HEK293 (cell line): ENCODE measurements at regions not wholly inside any gene's neighbourhood (a gene's known extent, or its start where the extent isn't known, plus 50 kb on each side); places are given as distances from the start of the nearest gene placed in this dataset.
"Not testable (repeated sequence)": the region's sequence is repeated elsewhere in the genome, so short reads cannot be mapped to it uniquely, and the experiment has no call there.

Source experiments
- CTCF ChIA-PET: fragments of 350-600 bp; formaldehyde crosslinking; extraction: SDS; loops from one replicate; lab custom pipeline; 2021; ENCODE audit warnings: antibody characterized with exemption; lab: Yijun Ruan, JAX
- POLR2A ChIA-PET: fragments of 300-600 bp; formaldehyde crosslinking; extraction: SDS; loops from one replicate; lab custom pipeline; 2020; ENCODE audit warnings: antibody characterized with exemption, inconsistent platforms; lab: Yijun Ruan, JAX
- H3K27ac ChIP-seq: fragments of 200-500 bp; sonication (Bioruptor generic); 2 replicates; pipeline ENCODE4 v1.5.1; 2014; ENCODE audit warnings: low read depth, low read length, control low read depth, inconsistent platforms; ENCODE audit errors: extremely low read depth
- H3K36me3 ChIP-seq, 2 experiments: fragments of 200-500 bp in 1 of 2; sonication (Bioruptor generic) in 1 of 2; 1 replicate in 1 of 2; 2 replicates in 1 of 2; pipeline ENCODE4 v1.5.1; 2014 to 2017; ENCODE audit warnings: inconsistent platforms in 2 of 2, low read length in 2 of 2; ENCODE audit not compliant: control insufficient read depth in 2 of 2, insufficient read depth in 1 of 2
- H3K4me1 ChIP-seq: fragments of 200-500 bp; sonication (Bioruptor generic); 2 replicates; pipeline ENCODE4 v1.5.1; 2014; ENCODE audit warnings: mild to moderate bottlenecking, low read length, inconsistent platforms; ENCODE audit not compliant: control insufficient read depth, insufficient read depth
- H3K4me3 ChIP-seq: 2 replicates; pipeline ENCODE4 v1.5.1; 2011; ENCODE audit warnings: low read depth, mild to moderate bottlenecking, control low read depth, low read length, moderate library complexity
- H3K9me3 ChIP-seq: fragments of 200-500 bp; sonication (Bioruptor generic); 2 replicates; pipeline ENCODE4 v1.5.1; 2014; ENCODE audit warnings: low read depth, low read length, inconsistent platforms; ENCODE audit not compliant: control insufficient read depth, insufficient read depth
- MEIS1 ChIP-seq: sonication (generic); formaldehyde crosslinking; IDR thresholded peaks from 2 replicates; pipeline ENCODE4 v1.8.1; 2022; ENCODE audit warnings: missing genetic modification reagents, mild to moderate bottlenecking, borderline replicate concordance
- RBAK ChIP-seq: fragments of 450-650 bp; formaldehyde crosslinking; IDR thresholded peaks from 2 replicates; pipeline ENCODE4 v1.5.1; 2016; ENCODE audit warnings: missing biosample characterization, missing genetic modification characterization
- REST ChIP-seq: fragments of 450-650 bp; formaldehyde crosslinking; IDR thresholded peaks from 2 replicates; pipeline ENCODE4 v1.5.1; 2016; ENCODE audit warnings: missing biosample characterization, missing genetic modification characterization
- SP3 ChIP-seq: fragments of 450-650 bp; formaldehyde crosslinking; IDR thresholded peaks from 2 replicates; pipeline ENCODE4 v1.5.1; 2016; ENCODE audit warnings: missing biosample characterization, missing genetic modification characterization
- ZBTB20 ChIP-seq: fragments of 450-650 bp; formaldehyde crosslinking; IDR thresholded peaks from 2 replicates; pipeline ENCODE4 v1.5.1; 2016; ENCODE audit warnings: missing biosample characterization, missing genetic modification characterization
- ZBTB6 ChIP-seq: fragments of 450-650 bp; formaldehyde crosslinking; IDR thresholded peaks from 2 replicates; pipeline ENCODE4 v1.5.1; 2017; ENCODE audit warnings: missing biosample characterization, missing genetic modification characterization
- ZFP3 ChIP-seq: fragments of 450-650 bp; formaldehyde crosslinking; IDR thresholded peaks from 2 replicates; pipeline ENCODE4 v1.5.1; 2016; ENCODE audit warnings: low read depth, missing biosample characterization, missing genetic modification characterization
- ZNF114 ChIP-seq: fragments of 450-650 bp; formaldehyde crosslinking; IDR thresholded peaks from 2 replicates; pipeline ENCODE4 v1.5.0; 2017; ENCODE audit warnings: missing biosample characterization, missing genetic modification characterization
- ZNF19 ChIP-seq: fragments of 450-650 bp; formaldehyde crosslinking; IDR thresholded peaks from 2 replicates; pipeline ENCODE4; 2016; ENCODE audit warnings: missing biosample characterization, missing genetic modification characterization, low read depth
- ZNF202 ChIP-seq: fragments of 450-650 bp; formaldehyde crosslinking; IDR thresholded peaks from 2 replicates; pipeline ENCODE4 v1.5.1; 2016; ENCODE audit warnings: missing biosample characterization, missing genetic modification characterization, borderline replicate concordance
- ZNF274 ChIP-seq, 2 experiments: fragments of 200-500 bp in 1 of 2; fragments of 450-650 bp in 1 of 2; sonication (Bioruptor generic) in 1 of 2; formaldehyde crosslinking in 1 of 2; IDR thresholded peaks; 2 replicates each; pipeline versions ENCODE4 v1.5.1 to v1.6.1; 2014 to 2016; ENCODE audit warnings: borderline replicate concordance in 1 of 2, inconsistent platforms in 1 of 2, low read length in 1 of 2, missing biosample characterization in 1 of 2, missing genetic modification characterization in 1 of 2
- ZNF324 ChIP-seq: fragments of 450-650 bp; formaldehyde crosslinking; IDR thresholded peaks from 2 replicates; pipeline ENCODE4 v1.5.1; 2016; ENCODE audit warnings: missing biosample characterization, missing genetic modification characterization
- ZNF510 ChIP-seq: fragments of 450-650 bp; formaldehyde crosslinking; IDR thresholded peaks from 2 replicates; pipeline ENCODE4 v1.5.1; 2018; ENCODE audit warnings: mild to moderate bottlenecking, missing genetic modification characterization, missing biosample characterization; ENCODE audit not compliant: insufficient replicate concordance
- ZNF521 ChIP-seq: fragments of 450-650 bp; formaldehyde crosslinking; IDR thresholded peaks from 2 replicates; pipeline ENCODE4 v1.5.1; 2017; ENCODE audit warnings: missing biosample characterization, mild to moderate bottlenecking, missing genetic modification characterization
- ZNF621 ChIP-seq: fragments of 450-650 bp; formaldehyde crosslinking; IDR thresholded peaks from 2 replicates; pipeline ENCODE4 v1.5.1; 2017; ENCODE audit warnings: missing biosample characterization, missing genetic modification characterization
- ZNF660 ChIP-seq: fragments of 450-650 bp; IDR thresholded peaks from 2 replicates; pipeline ENCODE4 v1.5.1; 2018; ENCODE audit warnings: missing biosample characterization, mild to moderate bottlenecking, missing genetic modification characterization

GRCh38 chr3:107201146-107201545, 176.1 kb upstream of the CCDC54 start:
- ChIA-PET CTCF (interaction anchor here (0.7 kb wide), 2 partner anchors 38 to 760 kb away, joined by 3 read pairs; no protein-coding TSS in a partner anchor), POLR2A (no interaction called here)
- no peaks in the 10 kb centered on the region for H3K4me1 ChIP-seq

GRCh38 chr3:107202885-107203284, 174.4 kb upstream of the CCDC54 start:
- POLR2A ChIA-PET, H3K9me3 ChIP-seq, H3K4me3 ChIP-seq, H3K4me1 ChIP-seq, H3K36me3 ChIP-seq, H3K27ac ChIP-seq: not testable (repeated sequence)
- CTCF ChIA-PET: interaction anchor here (0.6 kb wide), 1 partner anchor 19 kb away, joined by 3 read pairs; no protein-coding TSS in a partner anchor

More at GRCh38 chr3:107201146-107201545, 176.1 kb upstream of the CCDC54 start:
- TF ChIP-seq REST (tag by site-specific recombination): no peak
- Histone ChIP-seq H3K27ac (no peak overlapping the region), H3K36me3 (no peaks in the 10 kb centered on the region), H3K4me3 (no peak overlapping the region), H3K9me3 (no peaks in the 10 kb centered on the region)

- TF ChIP-seq ZNF324 (tag by site-specific recombination) (no peak), RBAK (tag by site-specific recombination) (no peak), ZNF19 (tag by site-specific recombination) (no peak), SP3 (no peak), ZNF510 (no peak), ZBTB20 (no peak), MEIS1 (CRISPR knock-in tag) (no peak), ZNF621 (tag by site-specific recombination) (no peak), ZNF274 (IDR thresholded peaks at IDR 0.05; ENCODE audit: low read length) (no peak), ZNF274 (tag by site-specific recombination; IDR thresholded peaks at IDR 0.05; ENCODE audit: borderline replicate concordance) (no peak), ZNF521 (no peak), ZNF660 (no peak), ZFP3 (no peak), ZNF114 (tag by site-specific recombination) (no peak)
- Histone ChIP-seq H3K4me3 (no peak overlapping the region), H3K36me3 (no peaks in the 10 kb centered on the region), H3K27ac (no peak overlapping the region), H3K9me3 (no peaks in the 10 kb centered on the region), H3K4me1 (peaks cover 7% of the 10 kb centered on the region; the same call in 1 of the 2 replicates)
- CTCF ChIA-PET: no interaction called here
- POLR2A ChIA-PET: no interaction called here
Measured at GRCh38 chr3:107204121-107204520, 173.1 kb upstream of the CCDC54 start.

- peaks cover 7% of the 10 kb centered on the region; the same call in 1 of the 2 replicates for H3K4me1 ChIP-seq
- no peaks in the 10 kb centered on the region for H3K36me3 ChIP-seq
- TF ChIP-seq ZBTB6 (tag by site-specific recombination) (no peak), ZNF202 (no peak)
- no peaks in the 10 kb centered on the region for H3K9me3 ChIP-seq
- ChIA-PET CTCF (interaction anchor here (0.5 to 1.1 kb wide), 3 partner anchors 225 to 680 kb away, joined by 3 to 7 read pairs (median 4); no protein-coding TSS in a partner anchor), POLR2A (no interaction called here)
- no peak overlapping the region for H3K27ac ChIP-seq
- no peak overlapping the region for H3K4me3 ChIP-seq
Measured at GRCh38 chr3:107205358-107205757, 171.9 kb upstream of the CCDC54 start.
